ENCODE measurements at regions not wholly inside any gene's neighbourhood (a gene's known extent, or its start where the extent isn't known, plus 50 kb on each side); places are given as distances from the start of the nearest gene placed in this dataset.

DNA sequence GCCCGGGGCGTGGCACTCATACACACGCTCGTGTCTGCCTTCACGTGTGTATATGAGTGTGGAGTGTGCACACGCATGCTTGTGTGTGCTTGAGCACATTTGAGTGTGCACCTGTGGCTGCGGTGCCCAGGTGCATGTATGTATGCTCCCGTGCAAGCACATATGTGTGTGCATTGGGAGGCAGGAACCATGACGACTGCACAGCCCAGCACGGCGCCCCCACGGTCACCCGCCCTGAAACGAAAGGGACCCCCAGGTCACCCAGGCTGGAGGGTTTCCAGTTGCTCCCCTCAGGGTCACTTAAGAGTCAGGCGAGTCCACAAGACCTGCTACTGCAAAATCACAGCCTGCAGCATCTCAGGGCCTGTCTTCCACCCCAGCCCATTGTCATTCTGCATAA is 94.7 kb downstream of the YTHDF1 start:
- H3K4me3 Mint-ChIP-seq, result no peak overlapping the region

DNA sequence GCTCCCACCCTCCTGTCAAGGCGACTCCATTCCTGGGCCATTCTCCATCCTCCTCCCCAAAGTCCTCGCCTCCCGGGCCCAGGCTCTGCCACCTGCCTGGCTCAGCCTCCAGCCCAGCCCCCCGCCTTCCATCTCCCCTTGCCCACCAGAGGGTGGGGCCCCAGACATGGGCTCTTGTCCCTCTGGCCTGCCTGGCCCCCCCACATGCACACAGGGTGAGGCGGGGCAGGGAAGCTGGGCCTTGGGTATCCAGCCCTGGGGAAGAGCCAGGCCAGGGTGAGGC is 95.2 kb downstream of the YTHDF1 start:
- Histone ChIP-seq H3K27me3 (replicated peaks in 1 of 4; ENCODE audit: control extremely low read depth in 1 of 4, control insufficient read depth in 3 of 4, insufficient read depth in 4 of 4, low read length in 3 of 4) (peaks cover 0 to 4% (median 0%) of the 10 kb centered on the region in 4 experiments), H3K79me2 (ENCODE audit: control insufficient read depth, insufficient read depth, low read length) (no peaks in the 10 kb centered on the region), H3K36me3 (replicated peaks in 1 of 2; ENCODE audit: control extremely low read depth in 1 of 2, control insufficient read depth in 1 of 2, extremely low read depth in 1 of 2, insufficient read depth in 2 of 2, low read length in 1 of 2) (no peaks in the 10 kb centered on the region), H3K4me2 (replicated peaks; ENCODE audit: low read depth, low read length, poor library complexity, severe bottlenecking) (no peak overlapping the region), H3K27ac (ENCODE audit: low read length in 2 of 2) (no peak overlapping the region), H3K4me1 (ENCODE audit: control insufficient read depth in 2 of 2, insufficient read depth in 2 of 2, low read length in 2 of 2) (no peaks in the 10 kb centered on the region), H3K9ac (ENCODE audit: low read length) (no peak overlapping the region), H3K4me3 (ENCODE audit: control extremely low read depth in 1 of 5, extremely low read depth in 1 of 5, insufficient read depth in 1 of 5, low read depth in 2 of 5, low read length in 4 of 5) (no peak overlapping the region), H2AFZ (ENCODE audit: insufficient read depth, low read depth, low read length, poor library complexity, severe bottlenecking) (no peak overlapping the region), H3K9me3 (ENCODE audit: control extremely low read depth in 1 of 3, control insufficient read depth in 2 of 3, insufficient read depth in 1 of 3, low read length in 2 of 3) (peaks cover 0 to 10% (median 0%) of the 10 kb centered on the region in 3 donors), H4K20me1 (ENCODE audit: control insufficient read depth, insufficient read depth, low read length, poor library complexity, severe bottlenecking) (no peaks in the 10 kb centered on the region)
- no peaks in the 10 kb centered on the region for H3K9me3 Mint-ChIP-seq (ENCODE audit: insufficient read depth)
- intact Hi-C loops (cut with micrococcal nuclease), result no loop called here
- DNase-seq (no peak), ATAC-seq (ENCODE audit: low read depth) (no peak)
- ChIA-PET POLR2A (no interaction called here), CTCF (no interaction called here)
- H3K27me3 Mint-ChIP-seq, result peaks cover 14% of the 10 kb centered on the region
- TF ChIP-seq EZH2 (IDR thresholded peaks at IDR 0.05; ENCODE audit: borderline replicate concordance, insufficient read depth, low read depth, low read length, poor library complexity, severe bottlenecking), result no peak
- TF ChIP-seq, protein P1, sequence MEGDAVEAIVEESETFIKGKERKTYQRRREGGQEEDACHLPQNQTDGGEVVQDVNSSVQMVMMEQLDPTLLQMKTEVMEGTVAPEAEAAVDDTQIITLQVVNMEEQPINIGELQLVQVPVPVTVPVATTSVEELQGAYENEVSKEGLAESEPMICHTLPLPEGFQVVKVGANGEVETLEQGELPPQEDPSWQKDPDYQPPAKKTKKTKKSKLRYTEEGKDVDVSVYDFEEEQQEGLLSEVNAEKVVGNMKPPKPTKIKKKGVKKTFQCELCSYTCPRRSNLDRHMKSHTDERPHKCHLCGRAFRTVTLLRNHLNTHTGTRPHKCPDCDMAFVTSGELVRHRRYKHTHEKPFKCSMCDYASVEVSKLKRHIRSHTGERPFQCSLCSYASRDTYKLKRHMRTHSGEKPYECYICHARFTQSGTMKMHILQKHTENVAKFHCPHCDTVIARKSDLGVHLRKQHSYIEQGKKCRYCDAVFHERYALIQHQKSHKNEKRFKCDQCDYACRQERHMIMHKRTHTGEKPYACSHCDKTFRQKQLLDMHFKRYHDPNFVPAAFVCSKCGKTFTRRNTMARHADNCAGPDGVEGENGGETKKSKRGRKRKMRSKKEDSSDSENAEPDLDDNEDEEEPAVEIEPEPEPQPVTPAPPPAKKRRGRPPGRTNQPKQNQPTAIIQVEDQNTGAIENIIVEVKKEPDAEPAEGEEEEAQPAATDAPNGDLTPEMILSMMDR (IDR thresholded peaks at IDR 0.05), result no peak
- H3K27ac Mint-ChIP-seq, result no peak overlapping the region
- H3K4me3 Mint-ChIP-seq, result no peak overlapping the region
- H3K4me1 Mint-ChIP-seq, result no peaks in the 10 kb centered on the region
- WGBS (ENCODE audit: insufficient coverage), result 55% methylated on average over 4 of the region's 5 CpGs

More for the DNA sequence above, 94.7 kb downstream of the YTHDF1 start:
- Histone ChIP-seq H3K27ac (ENCODE audit: low read length in 2 of 2) (no peak overlapping the region), H3K4me2 (replicated peaks; ENCODE audit: low read depth, low read length, poor library complexity, severe bottlenecking) (no peak overlapping the region), H3K4me1 (ENCODE audit: control insufficient read depth in 2 of 2, insufficient read depth in 2 of 2, low read length in 2 of 2) (no peaks in the 10 kb centered on the region), H4K20me1 (ENCODE audit: control insufficient read depth, insufficient read depth, low read length, poor library complexity, severe bottlenecking) (no peaks in the 10 kb centered on the region), H3K4me3 (ENCODE audit: control extremely low read depth in 1 of 5, extremely low read depth in 1 of 5, insufficient read depth in 1 of 5, low read depth in 2 of 5, low read length in 4 of 5) (no peak overlapping the region), H3K79me2 (ENCODE audit: control insufficient read depth, insufficient read depth, low read length) (no peaks in the 10 kb centered on the region), H3K9me3 (ENCODE audit: control extremely low read depth in 1 of 3, control insufficient read depth in 2 of 3, insufficient read depth in 1 of 3, low read length in 2 of 3) (peaks cover 0 to 10% (median 0%) of the 10 kb centered on the region in 3 donors), H2AFZ (ENCODE audit: insufficient read depth, low read depth, low read length, poor library complexity, severe bottlenecking) (no peak overlapping the region), H3K27me3 (replicated peaks in 1 of 4; ENCODE audit: control extremely low read depth in 1 of 4, control insufficient read depth in 3 of 4, insufficient read depth in 4 of 4, low read length in 3 of 4) (peaks cover 0 to 4% (median 0%) of the 10 kb centered on the region in 4 experiments), H3K36me3 (replicated peaks in 1 of 2; ENCODE audit: control extremely low read depth in 1 of 2, control insufficient read depth in 1 of 2, extremely low read depth in 1 of 2, insufficient read depth in 2 of 2, low read length in 1 of 2) (no peaks in the 10 kb centered on the region), H3K9ac (ENCODE audit: low read length) (no peak overlapping the region)
- TF ChIP-seq, protein P1 (IDR thresholded peaks at IDR 0.05), result no peak
- TF ChIP-seq EZH2 (IDR thresholded peaks at IDR 0.05; ENCODE audit: borderline replicate concordance, insufficient read depth, low read depth, low read length, poor library complexity, severe bottlenecking), result no peak
- Mint-ChIP-seq H3K4me1 (no peaks in the 10 kb centered on the region), H3K27ac (no peak overlapping the region), H3K9me3 (ENCODE audit: insufficient read depth) (no peaks in the 10 kb centered on the region), H3K27me3 (peaks cover 9% of the 10 kb centered on the region)
- DNase-seq, result no peak
- ChIA-PET POLR2A (no interaction called here), CTCF (no interaction called here)
- WGBS (ENCODE audit: insufficient coverage), result 87% methylated on average over 15 of the region's 15 CpGs
- intact Hi-C loops (cut with micrococcal nuclease), result no loop called here
- no peak for ATAC-seq (ENCODE audit: low read depth)

Measured in B cell (primary cell).